ENCODE measurements at regions not wholly inside any gene's neighbourhood (a gene's known extent, or its start where the extent isn't known, plus 50 kb on each side); places are given as distances from the start of the nearest gene placed in this dataset.
"Not testable (repeated sequence)": the region's sequence is repeated elsewhere in the genome, so short reads cannot be mapped to it uniquely, and the experiment has no call there.

GRCh38 chr18:10149768-10150556 is 236.1 kb downstream of the VAPA start:
- no peak for DNase-seq (ENCODE audit: low spot score)
- in situ Hi-C loops (cut with HindIII; ENCODE audit: low sequenced_read_pairs), result no loop called here

GRCh38 chr18:10150576-10150975 is 236.8 kb downstream of the VAPA start:
- in situ Hi-C loops (cut with HindIII; ENCODE audit: low sequenced_read_pairs); DNase-seq (ENCODE audit: low spot score): not testable (repeated sequence)

- in situ Hi-C loops (cut with HindIII; ENCODE audit: low sequenced_read_pairs), result no loop called here
Observed at GRCh38 chr18:10152475-10152874, 238.7 kb downstream of the VAPA start.

GRCh38 chr18:10153924-10154752 is 240.3 kb downstream of the VAPA start:
- no peak for DNase-seq (ENCODE audit: low spot score)
- in situ Hi-C loops (cut with HindIII; ENCODE audit: low sequenced_read_pairs), result no loop called here

More at GRCh38 chr18:10152475-10152874, 238.7 kb downstream of the VAPA start:
- DNase-seq (ENCODE audit: low spot score), result no peak

GRCh38 chr18:10157706-10158105 is 243.9 kb downstream of the VAPA start:
- no peak for DNase-seq (ENCODE audit: low spot score)
- in situ Hi-C loops (cut with HindIII; ENCODE audit: low sequenced_read_pairs), result no loop called here

GRCh38 chr18:10160251-10160650 is 246.4 kb downstream of the VAPA start:
- in situ Hi-C loops (cut with HindIII; ENCODE audit: low sequenced_read_pairs), result no loop called here
- no peak for DNase-seq (ENCODE audit: low spot score)

GRCh38 chr18:10161315-10161714 is 247.5 kb downstream of the VAPA start:
- DNase-seq (ENCODE audit: low spot score), result no peak
- in situ Hi-C loops (cut with HindIII; ENCODE audit: low sequenced_read_pairs), result no loop called here

GRCh38 chr18:10162340-10162739 is 248.5 kb downstream of the VAPA start:
- in situ Hi-C loops (cut with HindIII; ENCODE audit: low sequenced_read_pairs), result no loop called here
- no peak for DNase-seq (ENCODE audit: low spot score)

- in situ Hi-C loops (cut with HindIII; ENCODE audit: low sequenced_read_pairs), result no loop called here
Observed at GRCh38 chr18:10164271-10165071, 250.7 kb downstream of the VAPA start.

GRCh38 chr18:10166164-10166807 is 252.5 kb downstream of the VAPA start:
- DNase-seq (ENCODE audit: low spot score), result no peak
- in situ Hi-C loops (cut with HindIII; ENCODE audit: low sequenced_read_pairs), result no loop called here

More at GRCh38 chr18:10164271-10165071, 250.7 kb downstream of the VAPA start:
- DNase-seq (ENCODE audit: low spot score), result peak; percentile 9

GRCh38 chr18:10167759-10168158 is 253.9 kb downstream of the VAPA start:
- DNase-seq (ENCODE audit: low spot score), result no peak
- in situ Hi-C loops (cut with HindIII; ENCODE audit: low sequenced_read_pairs), result no loop called here

- DNase-seq (ENCODE audit: low spot score), result no peak
- in situ Hi-C loops (cut with HindIII; ENCODE audit: low sequenced_read_pairs), result no loop called here
Observed at GRCh38 chr18:10168477-10168876, 254.7 kb downstream of the VAPA start.

- no peak for DNase-seq (ENCODE audit: low spot score)
- in situ Hi-C loops (cut with HindIII; ENCODE audit: low sequenced_read_pairs), result no loop called here
Observed at GRCh38 chr18:10169064-10169562, 255.3 kb downstream of the VAPA start.

- no peak for DNase-seq (ENCODE audit: low spot score)
- in situ Hi-C loops (cut with HindIII; ENCODE audit: low sequenced_read_pairs), result no loop called here
Observed at GRCh38 chr18:10169814-10170213, 256.0 kb downstream of the VAPA start.

- DNase-seq (ENCODE audit: low spot score), result no peak
- in situ Hi-C loops (cut with HindIII; ENCODE audit: low sequenced_read_pairs), result no loop called here
Observed at GRCh38 chr18:10170375-10170774, 256.6 kb downstream of the VAPA start.

GRCh38 chr18:10175333-10175732 is 261.5 kb downstream of the VAPA start:
- in situ Hi-C loops (cut with HindIII; ENCODE audit: low sequenced_read_pairs), result not testable (repeated sequence)

GRCh38 chr18:10179326-10179725 is 265.5 kb downstream of the VAPA start:
- DNase-seq (ENCODE audit: low spot score); in situ Hi-C loops (cut with HindIII; ENCODE audit: low sequenced_read_pairs): not testable (repeated sequence)

More at GRCh38 chr18:10175333-10175732, 261.5 kb downstream of the VAPA start:
- not testable (repeated sequence) for DNase-seq (ENCODE audit: low spot score)

- DNase-seq (ENCODE audit: low spot score), result no peak
- in situ Hi-C loops (cut with HindIII; ENCODE audit: low sequenced_read_pairs), result no loop called here
Observed at GRCh38 chr18:10182009-10182624, 268.3 kb downstream of the VAPA start.

All from G401 (cell line).